AG09319 (cell line): ENCODE measurements at regions not wholly inside any gene's neighbourhood (a gene's known extent, or its start where the extent isn't known, plus 50 kb on each side); places are given as distances from the start of the nearest gene placed in this dataset.
"Not testable (repeated sequence)": the region's sequence is repeated elsewhere in the genome, so short reads cannot be mapped to it uniquely, and the experiment has no call there.

Experiments
- DNase-seq: peaks from one replicate; pipeline ENCODE4 v3.0.0-alpha.2; 2010; ENCODE audit warnings: low read depth; ENCODE audit errors: extremely low read depth
- TF ChIP-seq, protein P1 (sequence below): IDR thresholded peaks from 2 replicates; pipeline ENCODE4 v1.5.1; 2011; ENCODE audit warnings: low read depth, mild to moderate bottlenecking, inconsistent platforms, low read length, moderate library complexity

DNA sequence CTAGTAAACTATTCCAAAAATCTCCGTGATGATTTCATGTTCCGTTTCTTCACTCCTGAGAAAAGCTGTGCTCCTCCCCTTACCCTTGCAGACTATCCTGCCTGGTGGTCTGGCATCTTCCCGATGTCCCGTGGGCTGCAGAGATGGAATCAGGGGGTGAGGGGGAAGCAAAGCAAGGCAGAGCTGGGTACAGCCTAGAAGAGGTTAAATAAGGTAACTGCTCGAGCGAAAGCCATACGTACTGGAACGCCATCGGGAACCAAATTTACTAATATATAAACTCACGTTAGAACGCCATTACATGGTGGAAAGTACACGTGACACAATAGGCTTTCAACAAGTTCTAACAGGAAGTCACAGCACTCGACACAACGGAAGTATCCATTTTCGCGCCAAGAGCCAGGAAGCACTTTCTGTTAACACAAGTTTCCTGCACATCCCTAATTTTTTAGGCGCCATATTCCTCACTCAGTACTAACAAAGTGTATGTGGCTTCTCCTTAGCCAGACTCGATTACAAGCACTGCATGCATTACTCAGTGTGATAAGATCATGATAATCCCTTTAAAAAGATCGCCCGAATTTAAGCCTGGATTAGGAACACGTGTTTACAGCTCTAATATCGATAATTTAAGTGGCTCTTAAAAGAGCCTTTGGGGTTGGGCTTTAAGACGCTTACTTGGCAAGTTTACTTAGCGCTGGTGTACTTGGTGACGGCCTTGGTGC, 101.6 kb upstream of the PRSS16 start:
- no peak for DNase-seq
- TF ChIP-seq, protein P1, sequence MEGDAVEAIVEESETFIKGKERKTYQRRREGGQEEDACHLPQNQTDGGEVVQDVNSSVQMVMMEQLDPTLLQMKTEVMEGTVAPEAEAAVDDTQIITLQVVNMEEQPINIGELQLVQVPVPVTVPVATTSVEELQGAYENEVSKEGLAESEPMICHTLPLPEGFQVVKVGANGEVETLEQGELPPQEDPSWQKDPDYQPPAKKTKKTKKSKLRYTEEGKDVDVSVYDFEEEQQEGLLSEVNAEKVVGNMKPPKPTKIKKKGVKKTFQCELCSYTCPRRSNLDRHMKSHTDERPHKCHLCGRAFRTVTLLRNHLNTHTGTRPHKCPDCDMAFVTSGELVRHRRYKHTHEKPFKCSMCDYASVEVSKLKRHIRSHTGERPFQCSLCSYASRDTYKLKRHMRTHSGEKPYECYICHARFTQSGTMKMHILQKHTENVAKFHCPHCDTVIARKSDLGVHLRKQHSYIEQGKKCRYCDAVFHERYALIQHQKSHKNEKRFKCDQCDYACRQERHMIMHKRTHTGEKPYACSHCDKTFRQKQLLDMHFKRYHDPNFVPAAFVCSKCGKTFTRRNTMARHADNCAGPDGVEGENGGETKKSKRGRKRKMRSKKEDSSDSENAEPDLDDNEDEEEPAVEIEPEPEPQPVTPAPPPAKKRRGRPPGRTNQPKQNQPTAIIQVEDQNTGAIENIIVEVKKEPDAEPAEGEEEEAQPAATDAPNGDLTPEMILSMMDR: no peak

DNA sequence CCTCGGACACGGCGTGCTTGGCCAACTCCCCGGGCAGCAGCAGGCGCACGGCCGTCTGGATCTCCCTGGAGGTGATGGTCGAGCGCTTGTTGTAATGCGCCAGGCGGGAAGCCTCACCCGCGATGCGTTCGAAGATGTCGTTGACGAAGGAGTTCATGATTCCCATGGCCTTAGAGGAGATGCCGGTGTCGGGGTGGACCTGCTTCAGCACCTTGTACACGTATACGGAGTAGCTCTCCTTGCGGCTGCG, 101.1 kb upstream of the PRSS16 start:
- DNase-seq: not testable (repeated sequence)

DNA sequence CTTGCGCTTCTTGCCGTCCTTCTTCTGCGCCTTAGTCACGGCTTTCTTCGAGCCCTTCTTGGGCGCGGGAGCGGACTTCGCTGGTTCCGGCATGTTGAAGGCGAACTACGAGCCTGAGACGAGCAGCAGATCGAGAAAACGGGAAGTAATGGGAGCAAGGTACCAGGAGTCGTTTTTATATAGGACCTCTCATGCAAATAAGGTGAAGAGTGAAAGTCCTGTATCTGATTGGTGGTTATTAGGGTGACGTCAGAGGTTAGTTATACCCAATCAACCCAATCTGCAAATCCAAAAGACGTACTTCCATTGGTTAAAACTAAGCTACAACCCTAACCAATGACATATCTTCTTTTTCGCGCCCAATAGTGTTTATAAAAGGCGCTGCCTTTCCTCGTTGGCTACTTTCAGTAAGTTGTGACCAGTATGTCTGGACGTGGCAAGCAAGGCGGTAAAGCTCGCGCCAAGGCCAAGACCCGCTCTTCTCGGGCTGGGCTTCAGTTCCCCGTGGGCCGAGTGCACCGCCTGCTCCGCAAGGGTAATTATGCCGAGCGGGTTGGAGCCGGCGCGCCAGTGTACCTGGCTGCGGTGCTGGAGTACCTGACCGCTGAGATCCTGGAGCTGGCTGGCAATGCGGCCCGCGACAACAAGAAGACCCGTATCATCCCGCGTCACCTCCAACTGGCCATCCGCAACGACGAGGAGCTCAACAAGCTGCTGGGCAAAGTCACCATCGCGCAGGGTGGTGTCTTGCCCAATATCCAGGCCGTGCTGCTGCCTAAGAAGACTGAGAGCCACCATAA, 100.6 kb upstream of the PRSS16 start:
- TF ChIP-seq, protein P1: no peak
- peak; percentile 99 for DNase-seq

DNA sequence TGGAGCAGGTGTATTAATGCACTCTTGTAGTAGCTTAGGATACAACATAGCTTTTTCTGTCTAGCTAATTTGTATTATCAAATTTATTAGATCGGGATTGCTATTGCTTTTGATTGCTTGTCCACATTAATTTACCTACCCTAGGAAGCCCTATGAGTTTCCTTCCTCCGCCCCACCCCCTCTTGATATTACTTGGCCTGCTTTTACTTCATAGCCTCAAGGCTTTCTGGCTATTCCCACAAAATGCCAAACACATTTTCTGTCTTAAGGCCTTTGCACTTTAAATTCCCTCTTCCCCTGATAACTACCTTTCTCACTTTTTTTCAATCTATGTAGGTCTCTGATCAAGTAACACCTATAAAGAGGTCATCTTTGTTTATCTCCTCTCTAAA, 99.1 kb upstream of the PRSS16 start:
- DNase-seq: no peak
- TF ChIP-seq, protein P1: no peak

DNA sequence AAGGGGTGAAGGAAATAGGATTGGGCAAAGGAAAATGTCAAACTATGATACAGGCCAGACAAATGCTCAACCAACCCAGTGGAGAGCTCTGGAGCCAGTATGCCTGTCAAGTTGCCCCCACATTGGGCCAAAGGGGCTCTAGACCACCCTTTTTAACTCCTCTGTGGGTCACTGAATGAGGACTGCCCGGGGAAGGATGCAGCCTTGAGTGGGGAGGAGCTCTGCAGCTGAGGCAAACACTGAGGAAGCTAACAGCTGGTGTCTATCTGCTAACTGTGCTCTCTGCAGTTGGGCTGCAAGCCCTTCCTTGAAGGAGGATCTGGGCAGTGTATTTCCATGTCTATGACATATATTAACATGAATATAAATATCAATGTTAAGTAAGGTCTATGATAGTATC, 98.4 kb upstream of the PRSS16 start:
- TF ChIP-seq, protein P1: no peak
- DNase-seq: no peak

DNA sequence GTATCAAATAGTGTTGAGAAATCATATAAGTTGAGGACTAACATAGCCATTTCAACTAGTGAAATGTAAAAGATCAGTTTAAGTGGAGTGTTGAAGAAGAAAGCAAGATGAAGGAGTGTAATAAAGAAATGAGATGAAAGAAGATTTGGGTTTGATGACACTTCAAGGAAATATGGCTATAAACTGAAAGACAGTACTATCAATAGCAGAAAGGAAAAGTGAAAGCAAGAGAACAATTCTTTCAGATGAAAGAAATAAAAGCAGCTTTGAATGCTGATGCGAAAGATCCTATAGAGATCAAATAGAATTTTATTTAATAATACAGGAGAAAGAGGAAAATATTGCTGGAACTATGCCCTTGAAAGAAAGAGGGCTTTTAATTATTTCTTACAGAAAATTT, 92.8 kb upstream of the PRSS16 start:
- DNase-seq: no peak
- TF ChIP-seq, protein P1: no peak

DNA sequence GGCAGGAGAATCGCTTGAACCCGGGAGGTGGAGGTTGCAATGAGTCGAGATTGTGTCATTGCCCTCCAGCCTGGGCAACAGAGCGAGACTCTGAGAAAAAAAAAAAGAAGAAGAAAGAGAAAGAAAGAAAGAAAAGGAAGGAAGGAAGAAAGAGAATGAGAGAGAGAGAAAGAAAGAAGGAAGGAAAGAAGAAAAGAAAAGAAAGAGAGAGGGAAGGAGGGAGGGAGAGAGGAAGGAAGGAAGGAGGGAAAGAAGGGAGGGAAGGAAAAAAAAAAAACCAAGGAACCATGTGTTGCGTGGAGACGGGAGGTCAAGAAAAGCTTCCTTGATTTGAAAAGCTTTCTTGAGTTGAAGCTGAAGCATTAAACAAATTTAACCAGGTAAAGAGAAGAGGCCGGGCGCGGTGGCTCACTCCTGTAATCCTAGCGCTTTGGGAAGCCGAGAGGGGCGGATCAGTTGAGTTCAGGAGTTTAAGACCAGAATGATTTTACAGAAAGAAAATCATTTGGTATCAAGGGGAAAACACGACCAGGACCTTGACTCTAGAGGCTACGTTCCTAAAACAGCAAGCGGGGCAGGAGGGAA, 90.5 kb upstream of the PRSS16 start:
- TF ChIP-seq, protein P1: no peak
- DNase-seq: no peak
